22Rv1 (cell line): ENCODE measurements at regions not wholly inside any gene's neighbourhood (a gene's known extent, or its start where the extent isn't known, plus 50 kb on each side); places are given as distances from the start of the nearest gene placed in this dataset.
"Not testable (repeated sequence)": the region's sequence is repeated elsewhere in the genome, so short reads cannot be mapped to it uniquely, and the experiment has no call there.

Experiments
- H3K27ac ChIP-seq: fragments of 450-650 bp; 2 replicates; pipeline ENCODE4 v1.5.1; 2017
- ZFX ChIP-seq: fragments of 450-650 bp; IDR thresholded peaks from 2 replicates; pipeline ENCODE4 v1.6.1; 2017; ENCODE audit warnings: antibody characterized with exemption, borderline replicate concordance
- TF ChIP-seq, protein P1 (sequence below): fragments of 450-650 bp; IDR thresholded peaks from 2 replicates; pipeline ENCODE4 v1.5.1; 2017; ENCODE audit warnings: mild to moderate bottlenecking

DNA sequence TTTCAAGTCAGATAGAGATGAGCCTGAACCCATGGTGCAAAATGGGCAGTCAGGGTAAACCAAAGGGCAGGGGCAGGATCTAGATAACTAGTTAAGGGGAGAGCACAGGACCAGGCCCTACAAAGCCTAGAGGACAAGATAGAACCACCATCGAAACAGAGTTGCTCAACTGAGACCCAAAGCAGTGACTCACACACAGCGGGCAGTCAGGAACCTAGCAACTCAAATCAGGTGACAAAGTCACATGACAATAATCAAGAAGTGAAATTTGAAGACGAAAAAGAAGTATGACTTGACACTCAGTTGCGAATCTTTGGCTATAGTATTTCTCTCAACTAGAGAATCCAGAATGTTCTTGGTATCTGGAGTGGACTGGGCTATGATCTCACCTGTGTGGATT, 136.0 kb upstream of the PTPRG start:
- H3K27ac ChIP-seq = no peak overlapping the region

DNA sequence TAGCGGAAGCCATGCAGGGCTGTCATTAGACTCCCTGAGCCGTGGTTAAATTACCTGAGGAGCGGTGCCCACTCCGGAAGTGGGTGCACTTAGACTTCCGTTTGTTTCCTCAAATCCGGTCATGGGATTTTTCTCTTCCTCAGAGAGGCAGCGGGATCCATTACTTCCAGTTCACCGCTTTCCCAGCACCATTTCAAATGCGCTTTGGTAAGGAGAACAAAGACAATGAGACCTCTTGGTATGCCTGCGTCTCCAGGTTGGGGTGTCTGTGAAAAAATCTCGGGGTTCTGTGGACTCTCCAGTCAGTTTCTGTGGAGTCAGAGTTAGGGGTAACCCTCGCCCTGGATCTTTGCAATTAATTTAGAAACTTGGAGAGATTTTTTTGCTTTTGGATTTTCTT, 132.3 kb upstream of the PTPRG start:
- TF ChIP-seq, protein P1, sequence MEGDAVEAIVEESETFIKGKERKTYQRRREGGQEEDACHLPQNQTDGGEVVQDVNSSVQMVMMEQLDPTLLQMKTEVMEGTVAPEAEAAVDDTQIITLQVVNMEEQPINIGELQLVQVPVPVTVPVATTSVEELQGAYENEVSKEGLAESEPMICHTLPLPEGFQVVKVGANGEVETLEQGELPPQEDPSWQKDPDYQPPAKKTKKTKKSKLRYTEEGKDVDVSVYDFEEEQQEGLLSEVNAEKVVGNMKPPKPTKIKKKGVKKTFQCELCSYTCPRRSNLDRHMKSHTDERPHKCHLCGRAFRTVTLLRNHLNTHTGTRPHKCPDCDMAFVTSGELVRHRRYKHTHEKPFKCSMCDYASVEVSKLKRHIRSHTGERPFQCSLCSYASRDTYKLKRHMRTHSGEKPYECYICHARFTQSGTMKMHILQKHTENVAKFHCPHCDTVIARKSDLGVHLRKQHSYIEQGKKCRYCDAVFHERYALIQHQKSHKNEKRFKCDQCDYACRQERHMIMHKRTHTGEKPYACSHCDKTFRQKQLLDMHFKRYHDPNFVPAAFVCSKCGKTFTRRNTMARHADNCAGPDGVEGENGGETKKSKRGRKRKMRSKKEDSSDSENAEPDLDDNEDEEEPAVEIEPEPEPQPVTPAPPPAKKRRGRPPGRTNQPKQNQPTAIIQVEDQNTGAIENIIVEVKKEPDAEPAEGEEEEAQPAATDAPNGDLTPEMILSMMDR = no peak
- TF ChIP-seq ZFX = no peak
- no peak overlapping the region for H3K27ac ChIP-seq

More for the DNA sequence above, 136.0 kb upstream of the PTPRG start:
- TF ChIP-seq ZFX = no peak
- TF ChIP-seq, protein P1 = no peak

DNA sequence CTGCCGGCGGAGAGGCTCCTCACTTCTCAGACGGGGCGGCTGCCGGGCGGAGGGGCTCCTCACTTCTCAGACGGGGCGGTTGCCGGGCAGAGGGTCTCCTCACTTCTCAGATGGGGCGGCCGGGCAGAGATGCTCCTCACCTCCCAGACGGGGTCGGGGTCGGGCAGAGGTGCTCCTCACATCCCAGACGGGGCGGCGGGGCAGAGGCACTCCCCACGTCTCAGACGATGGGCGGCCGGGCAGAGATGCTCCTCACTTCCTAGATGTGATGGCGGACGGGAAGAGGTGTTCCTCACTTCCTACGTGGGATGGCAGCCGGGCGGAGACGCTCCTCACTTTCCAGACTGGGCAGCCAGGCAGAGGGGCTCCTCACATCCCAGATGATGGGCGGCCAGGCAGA, 126.5 kb upstream of the PTPRG start:
- not testable (repeated sequence) for H3K27ac ChIP-seq

DNA sequence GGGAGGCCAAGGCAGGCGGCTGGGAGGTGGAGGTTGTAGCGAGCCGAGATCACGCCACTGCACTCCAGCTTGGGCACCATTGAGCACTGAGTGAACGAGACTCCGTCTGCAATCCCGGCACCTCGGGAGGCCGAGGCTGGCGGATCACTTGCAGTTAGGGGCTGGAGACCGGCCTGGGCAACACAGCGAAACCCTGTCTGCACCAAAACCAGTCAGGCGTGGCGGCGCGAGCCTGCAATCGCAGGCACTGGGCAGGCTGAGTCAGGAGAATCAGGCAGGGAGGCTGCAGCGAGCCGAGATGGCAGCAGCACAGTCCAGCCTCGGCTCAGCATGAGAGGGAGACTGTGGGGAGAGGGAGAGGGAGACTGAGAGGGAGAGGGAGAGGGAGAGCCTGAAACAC, 126.0 kb upstream of the PTPRG start:
- not testable (repeated sequence) for H3K27ac ChIP-seq

DNA sequence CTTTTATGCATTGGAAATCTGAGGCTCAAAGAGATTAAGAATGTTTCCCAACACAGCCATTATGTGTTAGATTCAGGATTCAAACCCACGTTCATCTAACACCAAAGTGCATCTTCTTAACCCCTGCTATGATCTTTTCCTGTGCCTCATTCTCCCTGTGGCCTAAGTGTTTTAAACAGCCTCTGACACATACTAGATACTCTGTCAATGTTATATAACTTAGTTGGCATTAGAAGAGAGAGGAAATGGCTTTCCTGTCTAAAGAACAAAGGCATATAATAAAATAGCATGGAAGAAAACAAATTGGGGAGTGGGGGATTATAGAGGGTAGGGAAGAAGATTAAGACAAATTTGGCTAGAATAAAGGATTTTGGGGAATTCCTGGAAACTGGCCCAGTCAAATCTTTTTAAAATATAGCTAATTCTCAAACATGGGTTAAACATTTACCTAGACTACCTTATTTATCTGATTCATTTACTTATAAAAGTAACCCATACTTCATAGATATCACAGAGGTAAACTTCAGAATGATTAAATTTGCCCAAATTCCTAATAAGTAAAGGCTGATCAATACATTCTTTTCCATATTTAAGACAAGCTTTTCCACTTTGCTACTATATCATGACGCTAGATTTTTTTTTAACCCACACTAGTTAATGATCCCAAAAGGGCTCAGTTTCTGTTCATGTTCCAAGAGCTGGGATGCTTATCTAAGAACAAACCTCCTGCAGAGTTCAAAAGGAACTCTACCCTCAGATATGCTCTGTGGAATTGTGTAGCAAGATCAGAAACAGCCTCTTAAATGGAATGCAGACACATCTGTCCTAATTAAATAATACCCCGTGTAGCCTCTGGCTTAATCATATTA, 122.9 kb upstream of the PTPRG start:
- H3K27ac ChIP-seq = no peak overlapping the region
- no peak for TF ChIP-seq ZFX
- TF ChIP-seq, protein P1 = no peak

DNA sequence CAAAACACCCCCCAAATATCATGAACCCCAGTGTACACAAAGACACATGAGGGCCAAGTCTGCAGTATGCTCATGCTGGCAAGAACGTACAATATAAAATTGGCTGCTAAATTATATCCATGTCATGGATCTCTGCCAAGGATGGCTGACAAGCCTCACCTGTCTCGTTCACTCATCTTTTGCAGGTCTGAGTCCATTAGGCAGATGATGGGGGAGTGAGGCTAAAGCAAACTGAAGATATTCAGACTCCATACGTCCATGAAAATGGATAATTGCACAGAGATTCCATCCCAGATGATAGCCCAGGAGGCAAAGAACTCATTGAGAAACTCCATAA, 122.3 kb upstream of the PTPRG start:
- no peak overlapping the region for H3K27ac ChIP-seq
- TF ChIP-seq, protein P1 = no peak
- TF ChIP-seq ZFX = no peak

DNA sequence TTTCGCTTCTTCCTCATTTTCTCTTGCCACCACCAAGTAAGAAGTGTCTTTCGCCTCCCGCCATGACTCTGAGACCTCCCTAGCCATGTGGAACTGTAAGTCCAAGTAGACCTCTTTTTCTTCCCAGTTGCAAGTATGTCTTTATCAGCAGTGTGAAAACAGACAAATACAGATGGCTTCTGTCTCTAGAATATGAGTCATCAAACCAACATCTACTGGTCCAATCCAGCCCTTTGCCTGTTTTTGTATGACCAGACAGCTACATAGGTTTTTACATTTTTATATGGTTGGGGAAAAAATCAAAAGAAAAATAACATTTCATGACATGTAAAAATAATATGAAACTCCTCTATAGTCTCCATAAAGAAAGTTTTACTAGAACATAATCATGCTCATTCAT, 118.7 kb upstream of the PTPRG start:
- no peak overlapping the region for H3K27ac ChIP-seq
- TF ChIP-seq, protein P1 = no peak

DNA sequence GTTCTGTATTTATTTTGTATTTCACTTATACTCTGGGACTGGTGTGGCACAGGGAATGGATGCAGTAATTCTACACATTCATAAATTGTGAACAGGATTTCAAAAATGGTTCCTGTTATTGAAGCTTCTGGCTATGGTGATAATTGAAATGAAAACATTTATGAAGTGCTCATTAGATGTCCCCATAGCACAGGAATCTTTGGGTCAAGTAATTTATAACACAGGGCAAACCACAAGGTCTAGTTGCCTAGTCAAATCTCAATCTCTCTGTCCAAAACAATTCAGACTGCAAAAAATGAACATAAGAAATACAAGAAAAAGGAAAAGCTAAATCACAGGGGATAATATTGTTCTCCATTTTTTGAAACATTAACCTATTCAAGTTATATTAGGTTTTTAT, 117.5 kb upstream of the PTPRG start:
- TF ChIP-seq, protein P1 = no peak
- TF ChIP-seq ZFX = no peak
- H3K27ac ChIP-seq = no peak overlapping the region
